PC-3 (cell line): ENCODE measurements at regions not wholly inside any gene's neighbourhood (a gene's known extent, or its start where the extent isn't known, plus 50 kb on each side); places are given as distances from the start of the nearest gene placed in this dataset.

ENCODE experiments used
- ATAC-seq: fragments of 200-7000 bp; cut with Tn5 transposase; 2 replicates; pipeline ENCODE4 v1.9.1; 2020; ENCODE audit warnings: mild to moderate bottlenecking, moderate library complexity
- BruUV-seq: library from RNA; stranded (reverse); fragments of 400-500 nt; replicated peaks from 2 replicates; lab custom pipeline; 2021; lab: Mats Ljungman, UMichigan
- CTCF ChIA-PET: fragments of 300-600 bp; sonication (Branson Sonifier 250); formaldehyde crosslinking; loops from one replicate; lab custom pipeline; 2022; ENCODE audit warnings: antibody characterized with exemption; lab: Charles Lee
- POLR2A ChIA-PET: fragments of 300-600 bp; sonication (Branson Sonifier 250); formaldehyde crosslinking; loops from one replicate; lab custom pipeline; 2022; ENCODE audit warnings: antibody characterized with exemption; ENCODE audit not compliant: unreplicated experiment; lab: Charles Lee
- DNase-seq: peaks from one replicate; pipeline ENCODE4 v3.0.0-alpha.2; 2015
- H2AFZ ChIP-seq: fragments of 300-600 bp; sonication (generic); 2 replicates; pipeline ENCODE4 v1.6.0; 2016; ENCODE audit warnings: antibody characterized with exemption, low read length
- H3F3A ChIP-seq: fragments of 300-600 bp; sonication (generic); one replicate; pipeline ENCODE4 v1.6.0; 2017; ENCODE audit warnings: antibody characterized with exemption, low read length, control low read depth, mild to moderate bottlenecking; ENCODE audit not compliant: unreplicated experiment
- H3K27ac ChIP-seq: fragments of 300-600 bp; sonication (generic); 2 replicates; pipeline ENCODE4 v1.5.1; 2016; ENCODE audit warnings: mild to moderate bottlenecking, low read length
- H3K27me3 ChIP-seq: fragments of 300-600 bp; sonication (generic); 2 replicates; pipeline ENCODE4 v1.6.1; 2016; ENCODE audit warnings: low read length, mixed read lengths
- H3K36me3 ChIP-seq: fragments of 300-600 bp; sonication (generic); 2 replicates; pipeline ENCODE4 v1.6.1; 2016; ENCODE audit warnings: low read depth, mixed run types, low read length, mixed read lengths
- H3K4me1 ChIP-seq: fragments of 300-600 bp; sonication (generic); 2 replicates; pipeline ENCODE4 v1.5.1; 2016; ENCODE audit warnings: low read length; ENCODE audit not compliant: insufficient read depth
- H3K4me2 ChIP-seq: fragments of 300-600 bp; sonication (generic); 2 replicates; pipeline ENCODE4 v1.6.0; 2016; ENCODE audit warnings: low read length
- H3K4me3 ChIP-seq: fragments of 300-600 bp; sonication (generic); 2 replicates; pipeline ENCODE4 v1.5.1; 2016; ENCODE audit warnings: mild to moderate bottlenecking, low read length, mixed read lengths
- H3K79me2 ChIP-seq: fragments of 300-600 bp; sonication (generic); 2 replicates; pipeline ENCODE4 v1.6.1; 2017; ENCODE audit warnings: low read length, mixed read lengths
- H3K9ac ChIP-seq: fragments of 300-600 bp; sonication (generic); 2 replicates; pipeline ENCODE4 v1.6.0; 2016; ENCODE audit warnings: mild to moderate bottlenecking, low read length
- H3K9me2 ChIP-seq: fragments of 300-600 bp; sonication (generic); replicated peaks from 2 replicates; pipeline ENCODE4 v1.6.1; 2016; ENCODE audit warnings: mixed run types, low read length, mixed read lengths
- H3K9me3 ChIP-seq: fragments of 300-600 bp; sonication (generic); 2 replicates; pipeline ENCODE4 v1.6.1; 2016; ENCODE audit warnings: low read length, mixed read lengths
- H4K20me1 ChIP-seq: fragments of 300-600 bp; sonication (generic); 2 replicates; pipeline ENCODE4 v1.6.1; 2016; ENCODE audit warnings: low read length, mixed read lengths
- CTCF ChIP-seq: fragments of 300-600 bp; sonication (generic); conservative IDR thresholded peaks from 2 replicates; pipeline ENCODE4 v1.5.1; 2017; ENCODE audit warnings: antibody characterized with exemption, low read depth, mild to moderate bottlenecking, low read length
- EZH2 ChIP-seq: fragments of 300-600 bp; sonication (generic); IDR thresholded peaks from one replicate; pipeline ENCODE4 v1.6.1; 2017; ENCODE audit warnings: antibody characterized with exemption, mild to moderate bottlenecking, low read length; ENCODE audit not compliant: unreplicated experiment
- EZH2phosphoT487 ChIP-seq: fragments of 300-600 bp; sonication (generic); IDR thresholded peaks from 2 replicates; pipeline ENCODE4 v1.6.1; 2018; ENCODE audit warnings: mild to moderate bottlenecking, antibody characterized with exemption, low read length, borderline replicate concordance
- intact Hi-C: fragments of 100-400 bp; cut with micrococcal nuclease; formaldehyde crosslinking; loops from 2 replicates; pipeline ENCODE4 v1.9.0; 2023

DNA sequence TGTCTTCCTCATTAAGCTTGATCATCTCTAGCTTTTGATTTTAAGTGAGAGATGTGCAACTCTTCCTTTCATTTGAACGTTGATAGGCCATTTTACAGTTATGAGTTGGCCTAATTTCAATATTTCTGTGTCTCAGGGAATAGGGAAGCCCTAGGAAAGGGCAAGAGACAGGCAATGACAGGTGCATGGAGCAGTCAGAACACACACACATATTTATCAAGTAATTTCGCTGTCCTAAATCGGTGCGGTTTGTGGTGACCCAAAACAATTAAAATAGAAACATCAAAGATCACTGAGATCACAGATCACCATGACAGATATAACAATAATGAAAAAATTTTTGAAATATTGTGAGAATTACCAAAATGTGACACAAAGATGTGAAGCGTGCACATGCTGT is 87.7 kb upstream of the LSM6 start:
- no peaks in the 10 kb centered on the region for H3K36me3 ChIP-seq
- POLR2A ChIA-PET: no interaction called here
- ATAC-seq (no peak), DNase-seq (no peak)
- H3K9me2 ChIP-seq: no peaks in the 10 kb centered on the region
- H3K4me2 ChIP-seq: no peak overlapping the region
- no peak overlapping the region for H3K4me3 ChIP-seq
- no peaks in the 10 kb centered on the region for H3K79me2 ChIP-seq
- H2AFZ ChIP-seq: no peak overlapping the region
- H3K27me3 ChIP-seq: peaks cover 77% of the 10 kb centered on the region
- CTCF ChIA-PET: no interaction called here
- no peak overlapping the region for H3K9ac ChIP-seq
- TF ChIP-seq EZH2phosphoT487: no peak
- TF ChIP-seq CTCF: no peak
- TF ChIP-seq EZH2: no peak
- no peaks in the 10 kb centered on the region for H3K9me3 ChIP-seq
- no peaks in the 10 kb centered on the region for H4K20me1 ChIP-seq
- no peaks in the 10 kb centered on the region for H3K4me1 ChIP-seq
- BruUV-seq: no TSS peak
- H3F3A ChIP-seq: no peaks in the 10 kb centered on the region
- intact Hi-C loops: no loop called here
- H3K27ac ChIP-seq: no peak overlapping the region

- intact Hi-C loops: no loop called here
- ChIA-PET CTCF (no interaction called here), POLR2A (no interaction called here)
- no peaks in the 10 kb centered on the region for H3F3A ChIP-seq
- H3K9me3 ChIP-seq: no peaks in the 10 kb centered on the region
- no peaks in the 10 kb centered on the region for H3K79me2 ChIP-seq
- ATAC-seq: no peak
- TF ChIP-seq EZH2 (no peak), CTCF (no peak), EZH2phosphoT487 (no peak)
- H3K9me2 ChIP-seq: no peaks in the 10 kb centered on the region
- no peaks in the 10 kb centered on the region for H3K4me1 ChIP-seq
- peaks cover 50% of the 10 kb centered on the region for H3K27me3 ChIP-seq
- H3K27ac ChIP-seq: no peak overlapping the region
- H2AFZ ChIP-seq: no peak overlapping the region
- no TSS peak for BruUV-seq
- no peaks in the 10 kb centered on the region for H4K20me1 ChIP-seq
- DNase-seq: no peak
- H3K4me3 ChIP-seq: no peak overlapping the region
- no peak overlapping the region for H3K9ac ChIP-seq
- no peak overlapping the region for H3K4me2 ChIP-seq
- H3K36me3 ChIP-seq: no peaks in the 10 kb centered on the region
Measured at GRCh38 chr4:146076081-146076480, 99.4 kb upstream of the LSM6 start.

GRCh38 chr4:146073517-146073916 is 102.0 kb upstream of the LSM6 start:
- Histone ChIP-seq H3K9ac (no peak overlapping the region), H3K27me3 (peaks cover 58% of the 10 kb centered on the region), H3K4me1 (no peaks in the 10 kb centered on the region), H3K79me2 (no peaks in the 10 kb centered on the region), H2AFZ (no peak overlapping the region), H3F3A (no peaks in the 10 kb centered on the region), H3K27ac (no peak overlapping the region), H4K20me1 (no peaks in the 10 kb centered on the region), H3K4me3 (no peak overlapping the region), H3K4me2 (no peak overlapping the region), H3K36me3 (no peaks in the 10 kb centered on the region), H3K9me2 (no peaks in the 10 kb centered on the region), H3K9me3 (no peaks in the 10 kb centered on the region)
- no peak for TF ChIP-seq EZH2
- no peak for TF ChIP-seq EZH2phosphoT487
- no peak for TF ChIP-seq CTCF
- POLR2A ChIA-PET: no interaction called here
- DNase-seq: no peak
- CTCF ChIA-PET: no interaction called here
- ATAC-seq: no peak
- intact Hi-C loops: no loop called here
- BruUV-seq: no TSS peak
